T-cell (primary cell): ENCODE measurements at regions not wholly inside any gene's neighbourhood (a gene's known extent, or its start where the extent isn't known, plus 50 kb on each side); places are given as distances from the start of the nearest gene placed in this dataset.

ENCODE experiments used
- ATAC-seq, 4 experiments: fragments of 200-7000 bp in 3 of 4; fragments of 150-1000 bp in 1 of 4; cut with Tn5 transposase; replicated peaks in 1 of 4; 1 replicate in 3 of 4; 2 replicates in 1 of 4; pipeline ENCODE4 v1.10.0; 2021; ENCODE audit warnings: moderate library complexity in 3 of 4, mild to moderate bottlenecking in 2 of 4, moderate number of reproducible peaks in 1 of 4
- CTCF ChIA-PET, 2 donors: fragments of 300-600 bp; sonication (Branson Sonifier 250); formaldehyde crosslinking; loops; one replicate each; lab custom pipeline; 2022; ENCODE audit warnings: antibody characterized with exemption in 2 of 2; lab: Charles Lee
- POLR2A ChIA-PET, 2 donors: fragments of 300-600 bp; sonication (Branson Sonifier 250); formaldehyde crosslinking; loops; one replicate each; lab custom pipeline; 2022; ENCODE audit warnings: antibody characterized with exemption in 2 of 2; lab: Charles Lee
- DNase-seq, 35 experiments: peaks; one replicate each; pipeline versions ENCODE4 v3.0.0 to v3.0.0-alpha.2; 2013 to 2023
- H3K27ac ChIP-seq: one replicate; pipeline ENCODE4 v1.5.1; 2013; ENCODE audit warnings: low read length
- H3K27me3 ChIP-seq, 2 experiments: replicated peaks in 1 of 2; 1 replicate in 1 of 2; 2 replicates in 1 of 2; pipeline versions ENCODE4 v1.6.1 to v1.7.0; 2013; ENCODE audit warnings: low read length in 1 of 2, mixed read lengths in 1 of 2; ENCODE audit not compliant: control insufficient read depth in 2 of 2, insufficient read depth in 2 of 2; ENCODE audit errors: extremely low read depth in 1 of 2
- H3K36me3 ChIP-seq, 2 donors: 1 replicate in 1 of 2; 2 replicates in 1 of 2; pipeline versions ENCODE4 v1.6.1 to v1.7.0; 2013; ENCODE audit warnings: low read length in 1 of 2; ENCODE audit not compliant: control insufficient read depth in 2 of 2, insufficient read depth in 1 of 2; ENCODE audit errors: extremely low read depth in 1 of 2
- H3K4me1 ChIP-seq, 2 experiments: 1 replicate in 1 of 2; 2 replicates in 1 of 2; pipeline versions ENCODE4 v1.6.1 to v1.7.0; 2013; ENCODE audit warnings: low read length in 2 of 2, mixed read lengths in 1 of 2; ENCODE audit not compliant: insufficient read depth in 2 of 2, control insufficient read depth in 1 of 2; ENCODE audit errors: extremely low read depth in 1 of 2
- H3K4me3 ChIP-seq, 2 donors: 1 replicate in 1 of 2; 2 replicates in 1 of 2; pipeline versions ENCODE4 v1.5.1 to v1.7.0; 2013; ENCODE audit warnings: mild to moderate bottlenecking in 2 of 2, low read length in 1 of 2, moderate library complexity in 1 of 2; ENCODE audit not compliant: control insufficient read depth in 1 of 2; ENCODE audit errors: extremely low read depth in 1 of 2
- H3K9me3 ChIP-seq: 2 replicates; pipeline ENCODE4 v1.7.0; 2013
- H3K27ac Mint-ChIP-seq, 2 donors: one replicate each; pipeline ENCODE4 v1.8.0; 2020 to 2021; ENCODE audit warnings: mild to moderate bottlenecking in 2 of 2, mixed read lengths in 2 of 2
- H3K27me3 Mint-ChIP-seq, 2 donors: one replicate each; pipeline ENCODE4 v1.8.0; 2021 to 2022; ENCODE audit warnings: mixed read lengths in 2 of 2
- H3K36me3 Mint-ChIP-seq: one replicate; pipeline ENCODE4 v1.8.0; 2021; ENCODE audit warnings: mixed read lengths
- H3K4me1 Mint-ChIP-seq, 3 donors: one replicate each; pipeline ENCODE4 v1.8.0; 2020 to 2022; ENCODE audit warnings: mixed read lengths in 3 of 3, mild to moderate bottlenecking in 1 of 3
- H3K4me3 Mint-ChIP-seq, 3 donors: one replicate each; pipeline ENCODE4 v1.8.0; 2020 to 2022; ENCODE audit warnings: mild to moderate bottlenecking in 3 of 3, mixed read lengths in 3 of 3, moderate library complexity in 3 of 3
- H3K9me3 Mint-ChIP-seq, 3 donors: one replicate each; pipeline ENCODE4 v1.8.0; 2020 to 2022; ENCODE audit warnings: mixed read lengths in 3 of 3
- WGBS: methylation state at CpG from one replicate; pipeline ENCODE4 v1.1.5; 2013; ENCODE audit warnings: missing lambda C conversion rate; ENCODE audit not compliant: insufficient coverage; 5-methylcytosine and 5-hydroxymethylcytosine counted together

DNA sequence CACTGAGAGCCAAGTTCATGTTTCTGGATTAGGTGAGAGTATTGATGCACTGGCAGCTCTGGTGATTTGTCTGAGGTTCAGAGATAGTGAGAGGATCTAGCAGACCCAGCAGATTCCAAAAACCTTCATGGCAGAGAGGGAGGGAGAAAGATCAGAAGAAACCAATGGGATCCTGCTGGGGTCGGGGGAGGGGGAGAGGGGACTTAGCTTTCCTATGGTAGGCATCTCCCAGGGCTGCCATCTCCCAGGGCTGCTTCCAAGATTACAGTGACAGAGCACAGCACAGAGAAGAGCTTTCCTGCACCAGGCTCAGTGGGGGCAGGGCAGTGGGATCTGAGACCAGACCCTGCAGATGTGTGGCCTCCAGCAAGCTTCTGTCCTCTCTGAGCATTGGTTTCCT lies 76.8 kb upstream of the GDF10 start:
- ChIA-PET CTCF (no interaction called here), POLR2A (no interaction called here)
- H3K9me3 Mint-ChIP-seq = no peaks in the 10 kb centered on the region
- no peaks in the 10 kb centered on the region for H3K36me3 ChIP-seq
- no peak overlapping the region for H3K4me3 Mint-ChIP-seq
- no peaks in the 10 kb centered on the region for H3K4me1 ChIP-seq
- ATAC-seq (no peak), DNase-seq (no peak)
- no peaks in the 10 kb centered on the region for H3K36me3 Mint-ChIP-seq
- peaks cover 2 to 15% (median 4%) of the 10 kb centered on the region in 3 donors for H3K4me1 Mint-ChIP-seq
- no peak overlapping the region for H3K4me3 ChIP-seq
- no peaks in the 10 kb centered on the region for H3K27me3 ChIP-seq
- no peak overlapping the region for H3K27ac ChIP-seq
- H3K27ac Mint-ChIP-seq = no peak overlapping the region
- H3K9me3 ChIP-seq = no peaks in the 10 kb centered on the region
- WGBS = no CpG with 5 or more reads among the region's 1 CpG
- H3K27me3 Mint-ChIP-seq = no peaks in the 10 kb centered on the region

DNA sequence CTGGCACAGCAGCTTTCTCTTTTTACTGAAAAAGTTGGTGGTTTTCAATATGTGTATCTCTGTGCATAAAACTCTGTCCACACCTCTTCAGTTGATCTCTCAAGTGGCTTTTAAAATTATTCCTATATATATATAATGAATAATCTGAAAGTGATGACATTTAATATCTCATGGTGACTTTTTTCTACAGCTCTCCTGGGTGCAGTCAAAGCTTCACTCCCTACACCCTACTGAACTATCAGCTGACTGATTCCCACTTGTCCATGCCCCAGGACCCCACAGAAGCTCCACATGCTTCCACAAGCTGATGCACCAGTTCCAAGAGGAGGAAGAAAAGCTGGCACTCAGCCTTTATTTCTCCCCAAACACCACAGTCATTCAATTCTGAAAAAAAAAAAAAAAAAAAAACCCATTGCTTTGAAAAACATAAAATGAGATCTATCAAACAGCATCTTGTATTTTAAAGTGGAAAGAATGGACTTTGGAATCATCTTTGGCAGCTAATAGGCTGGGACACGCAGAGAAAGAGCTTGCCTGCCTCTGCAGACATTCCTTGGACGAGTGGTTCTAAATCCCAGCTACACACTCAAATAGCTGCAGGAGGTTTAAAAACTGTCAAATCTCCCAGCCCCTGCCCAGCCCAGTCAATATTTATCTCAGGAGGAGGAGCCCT lies 75.3 kb upstream of the GDF10 start:
- DNase-seq = no peak
- Histone ChIP-seq H3K4me1 (no peaks in the 10 kb centered on the region), H3K4me3 (no peak overlapping the region), H3K27me3 (no peaks in the 10 kb centered on the region), H3K9me3 (no peaks in the 10 kb centered on the region), H3K27ac (no peak overlapping the region), H3K36me3 (no peaks in the 10 kb centered on the region)
- POLR2A ChIA-PET = no interaction called here
- Mint-ChIP-seq H3K4me3 (no peak overlapping the region), H3K4me1 (peaks cover 2 to 12% (median 6%) of the 10 kb centered on the region in 3 donors), H3K27ac (no peak overlapping the region), H3K9me3 (peaks cover 0 to 5% (median 3%) of the 10 kb centered on the region in 3 donors), H3K27me3 (no peaks in the 10 kb centered on the region), H3K36me3 (peaks cover 4% of the 10 kb centered on the region)
- ATAC-seq = no peak
- 100% methylated on average over 2 of the region's 2 CpGs for WGBS
- CTCF ChIA-PET = no interaction called here

DNA sequence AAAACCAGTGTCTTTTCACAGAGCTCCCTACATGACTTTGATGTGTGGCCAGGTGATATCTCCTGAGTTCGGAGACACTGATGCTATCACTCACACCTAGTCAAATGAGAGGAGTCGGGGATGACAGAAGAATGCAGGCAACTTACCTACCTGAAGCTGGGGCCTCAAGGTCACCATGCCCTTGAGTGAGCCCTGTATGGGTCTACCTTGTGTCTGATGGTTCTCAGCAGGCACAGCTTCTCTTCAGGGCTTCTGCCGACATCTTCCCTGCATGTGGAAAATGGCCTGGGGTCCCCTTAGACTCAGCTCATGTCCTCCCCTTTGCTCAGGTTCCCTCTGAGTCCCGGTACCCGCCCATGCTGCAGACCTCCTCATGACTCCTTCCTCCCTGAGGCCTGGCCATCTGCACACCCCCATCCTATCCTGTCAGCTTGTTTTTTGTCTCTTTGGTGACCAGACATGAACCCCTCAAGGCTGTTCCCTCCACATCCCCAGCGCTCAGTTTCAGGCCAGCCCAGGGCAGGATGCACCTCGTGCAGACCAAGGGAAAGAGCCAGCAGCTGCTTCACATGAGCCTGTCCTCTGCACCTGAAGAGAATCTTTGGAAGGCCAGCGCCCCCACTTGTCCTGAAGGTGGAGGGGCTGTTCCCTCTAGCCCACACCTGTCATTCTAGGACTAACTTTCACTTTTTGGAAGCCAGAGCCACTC lies 74.6 kb upstream of the GDF10 start:
- POLR2A ChIA-PET = no interaction called here
- peak in 1 of 4 experiments; percentile 22 for ATAC-seq
- H3K4me1 Mint-ChIP-seq = peaks cover 8 to 16% (median 11%) of the 10 kb centered on the region in 3 donors
- Histone ChIP-seq H3K27ac (no peak overlapping the region), H3K9me3 (no peaks in the 10 kb centered on the region), H3K4me3 (no peak overlapping the region), H3K36me3 (no peaks in the 10 kb centered on the region), H3K4me1 (peaks cover 0 to 4% of the 10 kb centered on the region in 2 experiments), H3K27me3 (no peaks in the 10 kb centered on the region)
- H3K27ac Mint-ChIP-seq = no peak overlapping the region
- peaks cover 4% of the 10 kb centered on the region for H3K36me3 Mint-ChIP-seq
- CTCF ChIA-PET = no interaction called here
- peaks cover 0 to 5% (median 3%) of the 10 kb centered on the region in 3 donors for H3K9me3 Mint-ChIP-seq
- DNase-seq = no peak
- 84% methylated on average over 6 of the region's 8 CpGs for WGBS
- H3K4me3 Mint-ChIP-seq = no peak overlapping the region
- no peaks in the 10 kb centered on the region for H3K27me3 Mint-ChIP-seq

DNA sequence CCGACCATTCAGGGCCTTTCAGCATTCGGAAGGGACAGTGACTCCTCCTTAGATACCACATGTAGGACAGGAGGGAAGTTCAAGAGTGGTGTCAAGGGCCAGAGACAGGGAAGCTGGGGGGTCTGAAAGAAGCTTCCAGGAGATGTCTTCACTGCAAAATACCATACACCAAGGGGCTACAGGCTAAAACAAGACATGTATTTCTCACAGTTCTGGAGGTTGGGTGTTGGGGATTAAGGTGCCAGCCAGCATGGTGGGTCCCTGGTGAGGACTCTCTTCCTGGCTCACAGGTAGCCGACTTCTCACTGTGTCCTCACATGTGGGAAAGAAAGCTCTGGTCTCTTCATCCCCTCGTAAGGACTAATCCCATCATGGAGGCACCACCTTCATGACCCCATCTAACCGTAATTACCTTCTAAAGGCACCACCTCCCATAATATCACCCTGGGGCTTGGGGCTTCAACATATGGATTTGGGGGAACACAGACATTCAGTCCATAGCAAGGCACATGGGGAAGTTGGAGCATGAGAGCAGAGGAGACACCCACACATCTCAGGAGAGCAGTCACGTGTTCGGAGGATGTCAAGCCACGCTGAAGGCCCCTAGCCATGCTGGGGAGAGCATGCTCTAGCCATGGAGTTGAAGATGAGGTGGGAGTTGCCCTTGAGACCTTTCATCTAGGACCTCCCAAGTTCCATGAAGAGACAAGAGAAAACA lies 73.9 kb upstream of the GDF10 start:
- H3K27me3 ChIP-seq = no peaks in the 10 kb centered on the region
- H3K9me3 ChIP-seq = no peaks in the 10 kb centered on the region
- ATAC-seq = no peak
- DNase-seq = no peak
- H3K4me1 ChIP-seq = peaks cover 0 to 7% of the 10 kb centered on the region in 2 experiments
- Mint-ChIP-seq H3K4me3 (no peak overlapping the region), H3K9me3 (peaks cover 0 to 5% (median 3%) of the 10 kb centered on the region in 3 donors), H3K27ac (no peak overlapping the region), H3K4me1 (peaks cover 14 to 21% (median 18%) of the 10 kb centered on the region in 3 donors), H3K27me3 (no peaks in the 10 kb centered on the region), H3K36me3 (peaks cover 4% of the 10 kb centered on the region)
- 83% methylated on average over 2 of the region's 8 CpGs for WGBS
- no peak overlapping the region for H3K4me3 ChIP-seq
- no peak overlapping the region for H3K27ac ChIP-seq
- POLR2A ChIA-PET = no interaction called here
- no peaks in the 10 kb centered on the region for H3K36me3 ChIP-seq
- CTCF ChIA-PET = no interaction called here

DNA sequence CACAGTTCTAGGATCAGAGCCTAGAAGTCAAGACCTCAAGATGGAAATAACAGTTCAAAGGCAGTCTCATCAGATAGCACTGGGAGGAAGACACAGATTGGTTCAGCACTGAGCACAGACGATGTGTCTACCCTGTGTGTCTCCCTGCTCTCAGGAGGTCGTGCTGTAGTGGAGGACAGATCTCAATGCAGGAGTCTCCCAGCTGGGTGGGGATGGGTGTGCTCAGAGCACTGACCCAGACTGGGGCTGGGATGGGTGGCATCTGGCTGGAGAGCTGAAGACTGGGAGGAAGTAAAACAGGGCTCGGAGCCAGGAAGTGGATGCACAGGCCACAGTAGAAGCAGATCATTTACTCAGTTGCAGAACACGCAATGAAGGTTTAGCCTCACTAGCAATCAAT lies 69.5 kb upstream of the GDF10 start:
- peak; percentile 52 to 62 (median 58) for ATAC-seq
- CTCF ChIA-PET = no interaction called here
- Histone ChIP-seq H3K4me1 (peaks cover 0 to 7% of the 10 kb centered on the region in 2 experiments), H3K27me3 (no peaks in the 10 kb centered on the region), H3K27ac (no peak overlapping the region), H3K36me3 (no peaks in the 10 kb centered on the region), H3K4me3 (no peak overlapping the region), H3K9me3 (no peaks in the 10 kb centered on the region)
- WGBS = 43% methylated on average over 2 of the region's 4 CpGs
- peak overlapping the region; percentile 89 for H3K27ac Mint-ChIP-seq
- peaks cover 0 to 5% (median 3%) of the 10 kb centered on the region in 3 donors for H3K9me3 Mint-ChIP-seq
- POLR2A ChIA-PET = no interaction called here
- H3K36me3 Mint-ChIP-seq = peaks cover 4% of the 10 kb centered on the region
- H3K4me1 Mint-ChIP-seq = peaks cover 12 to 16% (median 13%) of the 10 kb centered on the region in 3 donors
- peak overlapping the region in 1 of 3 donors; percentile 37 for H3K4me3 Mint-ChIP-seq
- no peak for DNase-seq
- no peaks in the 10 kb centered on the region for H3K27me3 Mint-ChIP-seq

DNA sequence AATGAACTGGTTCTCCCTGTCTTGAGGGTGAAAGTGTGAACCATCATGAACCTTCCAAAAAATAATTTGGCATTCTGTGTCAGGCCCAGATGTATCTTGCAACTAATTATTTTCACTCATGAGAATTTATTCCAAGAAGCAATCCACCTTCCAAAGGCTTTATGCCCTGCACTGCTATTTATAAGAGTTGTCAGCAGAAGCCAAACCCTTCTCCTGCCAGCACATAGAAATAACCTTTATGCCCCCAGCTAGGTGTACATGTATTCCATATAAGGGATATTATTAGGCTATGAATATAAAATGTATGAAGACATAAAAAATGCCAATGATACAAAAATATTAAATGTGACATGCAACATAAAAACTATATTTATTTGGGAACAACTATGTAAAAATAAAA lies 69.0 kb upstream of the GDF10 start:
- CTCF ChIA-PET = no interaction called here
- Histone ChIP-seq H3K4me3 (no peak overlapping the region), H3K9me3 (no peaks in the 10 kb centered on the region), H3K27ac (no peak overlapping the region), H3K4me1 (peaks cover 0 to 7% of the 10 kb centered on the region in 2 experiments), H3K27me3 (no peaks in the 10 kb centered on the region), H3K36me3 (no peaks in the 10 kb centered on the region)
- H3K36me3 Mint-ChIP-seq = peaks cover 4% of the 10 kb centered on the region
- H3K4me1 Mint-ChIP-seq = peaks cover 9 to 15% (median 12%) of the 10 kb centered on the region in 3 donors
- peaks cover 0 to 5% (median 3%) of the 10 kb centered on the region in 3 donors for H3K9me3 Mint-ChIP-seq
- no peak overlapping the region for H3K4me3 Mint-ChIP-seq
- POLR2A ChIA-PET = no interaction called here
- no peak for DNase-seq
- ATAC-seq = no peak
- no peaks in the 10 kb centered on the region for H3K27me3 Mint-ChIP-seq
- H3K27ac Mint-ChIP-seq = peak overlapping the region; percentile 89
